HG03342 (cell line): ENCODE measurements at regions not wholly inside any gene's neighbourhood (a gene's known extent, or its start where the extent isn't known, plus 50 kb on each side); places are given as distances from the start of the nearest gene placed in this dataset.
"Not testable (repeated sequence)": the region's sequence is repeated elsewhere in the genome, so short reads cannot be mapped to it uniquely, and the experiment has no call there.

Experiments used
- ATAC-seq: cut with Tn5 transposase; IDR thresholded peaks from one replicate; pipeline ENCODE4 v1.9.1; 2021; ENCODE audit warnings: mild to moderate bottlenecking, moderate library complexity; ENCODE audit not compliant: unreplicated experiment

DNA sequence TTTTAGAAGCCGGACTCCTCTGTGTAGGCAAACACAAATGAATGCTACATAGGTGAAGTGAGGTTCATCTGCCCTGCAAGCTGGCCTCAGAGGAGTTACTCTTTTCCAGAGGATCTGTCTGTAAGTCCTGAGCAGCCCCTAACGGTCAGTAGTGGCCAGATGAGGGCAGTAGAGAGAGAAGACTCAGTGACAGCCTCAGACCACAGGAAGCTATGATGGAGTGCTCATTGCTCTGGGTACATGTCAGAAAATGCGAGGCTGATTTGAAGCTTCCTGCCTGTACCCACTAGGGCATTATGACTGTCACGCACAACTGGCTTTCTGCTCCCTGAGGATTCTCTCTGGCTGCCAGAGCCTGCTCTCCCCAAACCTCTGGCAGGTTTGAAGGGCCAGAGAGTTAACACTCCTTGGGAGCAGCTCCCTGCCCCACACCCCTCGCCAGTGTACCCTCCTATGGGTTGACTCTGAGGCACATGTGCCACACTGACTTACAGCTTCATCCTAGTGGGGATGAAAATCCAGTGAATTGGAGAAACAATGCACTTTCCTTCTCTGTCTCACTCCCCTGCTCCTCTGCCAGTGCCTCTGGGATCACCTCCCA is 141.5 kb downstream of the GABRG2 start:
- peak; percentile 98 for ATAC-seq

- ATAC-seq, result no peak
Observed at GRCh38 chr5:162214551-162214950, 147.0 kb downstream of the GABRG2 start.

GRCh38 chr5:162217037-162217436 is 149.5 kb downstream of the GABRG2 start:
- ATAC-seq, result no peak

DNA sequence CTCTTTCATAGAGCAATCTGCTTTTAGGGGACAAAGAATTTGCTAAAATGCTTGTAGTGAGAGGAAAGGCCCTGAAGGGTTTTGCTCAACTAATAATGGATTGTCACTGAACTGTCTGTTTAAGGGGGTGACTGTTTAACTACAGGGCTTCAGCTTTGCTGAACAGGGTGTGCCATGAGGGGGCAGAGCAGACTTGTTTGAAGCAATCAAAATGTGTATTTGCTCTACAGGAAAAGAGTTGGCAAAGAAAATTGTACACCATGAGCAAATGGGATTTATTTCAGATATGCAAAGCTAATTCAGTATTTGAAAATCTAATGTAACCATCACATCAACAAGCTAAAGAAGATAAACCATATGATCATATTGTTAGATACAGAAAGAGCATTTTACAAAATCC is 154.3 kb downstream of the GABRG2 start:
- ATAC-seq, result no peak

DNA sequence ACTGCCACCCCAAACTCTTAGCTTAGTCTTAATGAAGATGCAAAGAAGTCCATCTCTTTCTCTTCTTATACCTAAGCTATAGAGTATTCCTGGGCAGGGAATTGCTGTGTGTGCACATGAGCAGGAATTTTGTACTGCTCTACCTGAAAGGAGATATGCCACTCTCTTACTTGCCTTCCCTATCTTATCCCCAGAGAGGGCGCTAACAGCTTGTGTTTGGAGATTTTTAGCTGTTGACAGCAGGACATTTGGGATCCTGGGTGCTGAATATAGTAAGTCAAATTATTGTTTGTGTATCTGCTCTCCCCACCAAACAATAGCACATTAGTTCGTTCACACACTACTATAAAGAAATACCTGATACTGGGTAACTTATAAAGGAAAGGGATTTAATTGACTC is 159.5 kb downstream of the GABRG2 start:
- no peak for ATAC-seq

- ATAC-seq, result no peak
Observed at GRCh38 chr5:162230348-162230747, 162.8 kb downstream of the GABRG2 start.

- no peak for ATAC-seq
Observed at GRCh38 chr5:162231522-162231921, 163.9 kb downstream of the GABRG2 start.

- ATAC-seq, result no peak
Observed at GRCh38 chr5:162240734-162241133, 173.2 kb downstream of the GABRG2 start.

DNA sequence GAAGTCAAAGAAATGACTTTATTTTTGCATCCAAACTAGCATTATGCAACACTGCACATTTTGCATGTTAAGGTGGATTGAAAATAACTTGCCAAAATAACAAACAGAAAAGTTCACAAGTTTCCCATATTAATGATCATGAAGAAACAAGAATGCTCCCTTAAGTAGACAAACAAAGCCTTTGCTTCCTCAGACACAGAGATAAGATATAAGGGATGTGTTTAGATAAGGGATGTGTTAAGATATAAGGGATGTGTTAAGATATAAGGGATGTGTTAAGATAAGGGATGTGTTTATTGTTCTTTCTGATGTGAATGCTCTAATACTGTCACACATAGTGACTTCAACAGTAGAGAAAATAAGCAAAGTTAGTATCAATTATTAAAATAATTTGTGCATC is 174.8 kb downstream of the GABRG2 start:
- no peak for ATAC-seq

DNA sequence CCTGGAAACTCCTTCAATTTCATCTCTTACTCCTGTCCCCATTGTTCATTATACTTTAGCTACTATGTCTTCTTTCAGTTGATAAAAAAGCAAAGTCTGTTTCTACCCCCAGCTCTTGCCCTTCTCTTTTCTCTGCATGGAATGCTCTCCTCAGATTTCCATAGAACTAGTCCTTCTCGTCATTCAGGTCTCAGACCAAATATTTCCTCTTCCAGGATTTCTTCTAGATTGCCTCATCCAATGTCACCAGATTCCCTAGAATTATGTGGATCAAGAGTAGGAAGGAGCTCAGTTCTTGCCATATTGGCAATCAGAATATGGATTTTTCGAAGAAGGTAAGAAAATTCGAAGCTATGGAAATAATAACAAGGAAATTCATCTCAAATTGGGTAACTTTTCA is 176.1 kb downstream of the GABRG2 start:
- ATAC-seq, result no peak

DNA sequence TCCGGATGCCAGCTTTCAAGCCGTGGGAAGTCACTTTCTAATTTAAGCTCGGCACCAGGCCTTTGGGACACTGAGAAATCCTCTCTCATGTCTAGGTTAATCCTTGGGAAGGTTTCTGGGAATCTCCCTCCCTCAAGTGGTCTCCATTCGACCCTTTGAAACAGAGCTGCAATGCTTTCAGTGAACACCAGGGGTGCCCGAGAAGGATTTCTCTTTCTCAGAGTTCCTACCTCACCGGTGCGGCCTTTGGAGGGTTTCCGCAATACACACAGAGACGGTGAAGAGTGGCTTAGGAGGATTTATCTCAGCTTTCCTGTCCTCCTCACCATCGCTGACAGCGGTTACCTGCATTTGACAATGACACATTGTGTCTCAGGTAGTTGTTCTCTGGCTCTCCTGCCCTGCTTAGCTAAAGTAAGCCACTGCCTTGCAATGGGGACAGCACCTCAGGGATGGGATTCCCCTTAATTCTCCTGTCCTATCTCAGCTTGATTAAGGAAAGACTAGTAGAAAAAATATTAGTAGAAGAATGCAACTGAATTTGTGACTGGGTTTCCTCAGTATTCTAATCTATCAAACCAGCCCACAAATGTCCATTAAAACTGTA is 180.6 kb downstream of the GABRG2 start:
- peak; percentile 87 for ATAC-seq

DNA sequence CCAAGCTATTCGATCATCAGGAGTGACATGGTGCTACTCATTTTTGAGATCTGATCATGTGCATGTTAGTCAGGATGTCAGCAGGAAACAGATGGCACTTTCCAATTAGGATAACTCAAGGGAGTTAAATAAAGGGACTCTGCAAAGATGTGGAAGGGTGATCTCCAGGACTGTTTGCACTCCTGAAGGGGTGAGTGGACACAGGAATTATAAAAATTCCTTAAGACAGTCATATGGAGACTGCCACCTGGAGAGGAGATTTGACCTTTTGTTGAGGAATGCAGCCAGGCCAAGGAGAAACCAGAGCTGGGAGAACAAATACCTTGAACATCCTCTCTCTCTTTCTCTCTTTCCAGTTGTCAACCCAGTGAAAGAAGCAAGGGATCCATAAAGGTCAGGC is 189.1 kb downstream of the GABRG2 start:
- no peak for ATAC-seq

DNA sequence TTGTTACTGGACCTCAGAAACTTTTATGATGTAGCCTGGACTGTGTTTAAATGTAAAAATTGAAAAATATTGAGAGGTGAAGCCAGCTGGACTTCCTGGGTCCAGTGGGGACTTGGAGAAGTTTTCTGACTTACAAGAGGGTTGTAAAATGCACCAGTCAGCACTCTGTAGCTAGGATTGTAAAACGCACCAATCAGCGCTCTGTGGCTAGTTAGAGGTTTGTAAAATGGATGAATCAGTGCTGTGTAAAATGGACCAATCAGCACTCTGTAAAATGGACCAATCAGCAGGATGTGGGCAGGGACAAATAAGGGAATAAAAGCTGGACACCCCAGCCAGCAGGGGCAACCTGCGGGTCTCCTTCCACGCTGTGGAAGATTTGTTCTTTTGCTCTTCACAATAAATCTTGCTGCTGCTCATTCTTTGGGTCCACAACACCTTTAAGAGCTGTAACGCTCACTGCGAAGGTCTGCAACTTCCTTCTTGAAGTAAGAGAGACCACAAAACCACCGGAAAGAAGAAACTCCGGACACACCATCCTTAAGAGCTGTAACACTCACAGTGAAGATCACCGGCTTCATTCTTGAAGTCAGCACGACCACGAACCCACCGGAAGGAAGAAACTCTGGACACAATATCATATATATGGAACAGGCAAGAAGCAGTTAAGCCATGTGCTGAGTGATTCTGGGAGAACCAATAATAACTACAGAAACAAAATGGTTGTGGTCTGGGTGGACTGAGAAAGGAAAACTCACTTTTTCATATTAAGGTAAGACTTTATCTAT is 201.3 kb downstream of the GABRG2 start:
- peak; percentile 68 for ATAC-seq

GRCh38 chr5:162272417-162272816 is 204.8 kb downstream of the GABRG2 start:
- no peak for ATAC-seq

GRCh38 chr5:162274679-162275078 is 207.1 kb downstream of the GABRG2 start:
- no peak for ATAC-seq

DNA sequence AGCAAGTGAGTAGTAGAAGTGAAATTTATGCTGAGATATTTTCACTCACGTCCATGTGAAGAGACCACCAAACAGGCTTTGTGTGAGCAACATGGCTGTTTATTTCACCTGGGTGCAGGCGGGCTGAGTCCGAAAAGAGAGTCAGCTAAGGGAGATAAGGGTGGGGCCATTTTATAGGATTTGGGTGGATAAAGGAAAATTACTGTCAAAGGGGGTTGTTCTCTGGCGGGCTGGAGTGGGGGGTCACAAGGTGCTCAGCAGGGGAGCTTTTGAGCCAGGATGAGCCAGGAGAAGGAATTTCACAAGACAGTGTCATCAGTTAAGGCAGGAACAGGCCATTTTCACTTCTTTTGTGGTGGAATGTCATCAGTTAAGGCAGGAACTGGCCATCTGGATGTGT is 207.8 kb downstream of the GABRG2 start:
- ATAC-seq, result not testable (repeated sequence)

- ATAC-seq, result no peak
Observed at GRCh38 chr5:162282191-162282590, 214.6 kb downstream of the GABRG2 start.

DNA sequence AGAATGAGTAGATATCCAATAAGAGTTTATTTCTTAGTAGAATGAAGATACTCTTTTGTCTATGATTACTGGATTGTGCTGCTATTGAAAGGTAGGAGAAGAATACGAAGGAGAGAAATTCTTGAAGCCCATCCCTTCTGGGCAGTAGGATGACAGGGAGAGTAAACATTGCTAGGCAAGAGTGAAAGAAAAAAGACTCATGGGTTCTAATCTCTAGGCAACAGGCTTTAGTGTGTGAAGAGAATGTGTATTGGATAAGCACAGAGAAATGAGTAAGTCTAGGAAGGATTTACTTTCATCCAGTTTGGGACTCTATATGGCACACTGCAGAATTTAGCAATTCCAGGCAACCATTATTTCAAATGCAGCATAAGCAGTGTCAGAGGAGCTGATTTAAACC is 216.0 kb downstream of the GABRG2 start:
- ATAC-seq, result no peak

GRCh38 chr5:162288647-162289296 is 221.2 kb downstream of the GABRG2 start:
- peak; percentile 75 for ATAC-seq

GRCh38 chr5:162289489-162289888 is 221.9 kb downstream of the GABRG2 start:
- no peak for ATAC-seq

DNA sequence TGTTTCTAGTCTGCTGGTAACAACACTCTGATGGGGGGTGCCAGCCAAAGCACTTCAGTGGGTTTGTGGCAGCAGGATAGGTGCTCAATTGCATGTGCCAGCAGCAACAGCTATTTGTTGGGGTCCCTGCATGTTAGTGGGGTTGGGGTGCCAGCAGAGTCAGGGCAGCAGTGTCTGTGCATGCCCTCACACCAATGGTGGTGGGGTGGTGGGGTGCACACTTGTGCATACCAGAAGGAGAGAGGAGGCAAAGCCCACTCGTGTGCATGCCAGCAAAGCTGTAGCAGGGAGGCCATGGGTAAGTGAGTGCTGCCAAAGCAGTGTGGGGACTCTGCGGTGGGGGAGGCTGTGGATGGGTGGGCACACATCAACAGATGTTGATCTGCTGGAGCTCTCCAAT is 232.2 kb downstream of the GABRG2 start:
- ATAC-seq, result no peak

DNA sequence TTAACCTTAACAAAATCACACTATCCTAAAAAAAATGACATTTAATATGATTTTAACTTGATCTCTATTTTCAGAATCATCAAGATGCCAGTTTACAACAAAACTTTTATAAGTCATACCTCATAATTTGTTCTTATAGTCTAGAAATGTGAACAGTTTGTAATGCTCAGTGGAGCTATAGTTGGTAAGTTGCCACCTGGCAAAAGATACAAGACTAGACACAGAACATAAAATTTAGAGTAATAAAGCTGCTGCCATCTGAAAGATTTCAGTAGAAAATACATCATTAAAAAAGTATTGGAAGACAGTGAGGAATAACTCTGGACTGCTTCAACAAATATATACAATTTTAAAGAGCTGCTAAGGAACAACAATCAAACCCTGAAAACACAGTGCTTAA is 233.8 kb downstream of the GABRG2 start:
- no peak for ATAC-seq
